Body of pancreas (tissue), 4 donors: ENCODE measurements at regions not wholly inside any gene's neighbourhood (a gene's known extent, or its start where the extent isn't known, plus 50 kb on each side); places are given as distances from the start of the nearest gene placed in this dataset.

Experiments
- ATAC-seq: fragments of 150-250 bp; one replicate; pipeline ENCODE4 v1.9.1; 2016
- DNase-seq, 4 donors: peaks; one replicate each; pipeline ENCODE4 v3.0.0-alpha.2; 2019
- H3K27ac ChIP-seq, 4 donors: fragments of 200-600 bp; sonication (generic); 1 replicate in 3 of 4; 2 replicates in 1 of 4; pipeline versions ENCODE4 v1.5.1 to v1.6.1; 2016 to 2019; ENCODE audit warnings: mild to moderate bottlenecking in 1 of 4, mixed read lengths in 1 of 4, moderate library complexity in 1 of 4
- H3K27me3 ChIP-seq, 2 donors: fragments of 200-600 bp; sonication (generic); one replicate each; pipeline ENCODE4 v1.6.0; 2016; ENCODE audit warnings: mild to moderate bottlenecking in 1 of 2
- H3K36me3 ChIP-seq, 2 donors: fragments of 200-600 bp; sonication (generic); replicated peaks in 1 of 2; 2 replicates each; pipeline ENCODE4 v1.5.1; 2016; ENCODE audit warnings: low read depth in 2 of 2; ENCODE audit not compliant: insufficient read depth in 1 of 2
- H3K4me1 ChIP-seq: fragments of 200-600 bp; sonication (generic); one replicate; pipeline ENCODE4 v1.6.0; 2016
- H3K4me3 ChIP-seq, 2 donors: fragments of 200-600 bp; sonication (generic); 1 replicate in 1 of 2; 2 replicates in 1 of 2; pipeline ENCODE4 v1.5.1; 2016 to 2019
- H3K9me3 ChIP-seq, 3 donors: fragments of 200-600 bp; sonication (generic); 1 replicate in 2 of 3; 2 replicates in 1 of 3; pipeline ENCODE4 v1.5.1; 2016
- CTCF ChIP-seq, 7 experiments: fragments of 450-650 bp in 4 of 7; fragments of 200-600 bp in 3 of 7; sonication (generic) in 3 of 7; IDR thresholded peaks; one replicate each; pipeline ENCODE4 v1.5.1; 2016 to 2019; ENCODE audit warnings: antibody characterized with exemption in 7 of 7
- POLR2A ChIP-seq, 3 donors: fragments of 450-650 bp; IDR thresholded peaks; one replicate each; pipeline ENCODE4 v1.6.1; 2016; ENCODE audit warnings: antibody characterized with exemption in 3 of 3, mild to moderate bottlenecking in 2 of 3
- WGBS, 2 donors: methylation state at CpG; one replicate each; pipeline ENCODE4 v1.1.5; 2017; 5-methylcytosine and 5-hydroxymethylcytosine counted together
- intact Hi-C: fragments of 100-400 bp; cut with DNase I; formaldehyde crosslinking; loops from one replicate; pipeline ENCODE4 v1.15.1; 2023

- H3K9me3 ChIP-seq = no peaks in the 10 kb centered on the region
- intact Hi-C loops = no loop called here
- no peak for DNase-seq
- ATAC-seq = no peak
- TF ChIP-seq POLR2A (IDR thresholded peaks at IDR 0.05) (no peak), CTCF (IDR thresholded peaks at IDR 0.05) (peak in 1 of 7 experiments; percentile 9)
- no peaks in the 10 kb centered on the region for H3K27me3 ChIP-seq
- no peaks in the 10 kb centered on the region for H3K36me3 ChIP-seq
- no peak overlapping the region for H3K4me3 ChIP-seq
- H3K27ac ChIP-seq = no peak overlapping the region
- no peaks in the 10 kb centered on the region for H3K4me1 ChIP-seq
- WGBS, 2 donors = 76 to 87% methylated on average over 6 of the region's 6 CpGs
These were observed 296.1 kb upstream of the SEMA3A start for GRCh38 chr7:84490661-84491060.

- intact Hi-C loops = no loop called here
- Histone ChIP-seq H3K4me1 (no peaks in the 10 kb centered on the region), H3K4me3 (no peak overlapping the region), H3K9me3 (no peaks in the 10 kb centered on the region), H3K27ac (no peak overlapping the region), H3K36me3 (no peaks in the 10 kb centered on the region), H3K27me3 (no peaks in the 10 kb centered on the region)
- WGBS, 2 donors = 91 to 93% methylated on average over 3 of the region's 3 CpGs
- no peak for TF ChIP-seq CTCF (IDR thresholded peaks at IDR 0.05)
- ATAC-seq = no peak
- DNase-seq = no peak
These were observed 290.0 kb upstream of the SEMA3A start for GRCh38 chr7:84484502-84485079.

DNA sequence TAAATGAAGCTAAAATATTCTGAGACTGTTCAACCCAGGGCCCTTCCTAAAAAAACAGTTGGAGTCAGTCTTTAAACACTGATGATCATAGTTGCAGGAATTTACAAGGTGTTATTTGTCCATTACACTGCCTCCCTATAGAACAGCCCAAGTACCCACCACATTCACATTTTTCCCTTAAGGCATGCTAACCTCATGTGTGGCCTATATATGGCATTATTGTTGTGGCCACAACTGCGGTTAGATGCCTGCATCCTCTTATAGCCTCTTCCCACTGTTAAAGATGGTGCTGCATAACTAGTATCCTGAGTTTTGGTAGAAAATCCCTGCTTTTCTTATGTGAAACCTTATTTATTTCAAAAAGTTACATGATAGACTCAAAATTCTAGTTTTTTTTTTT, 287.9 kb upstream of the SEMA3A start:
- DNase-seq (no peak), ATAC-seq (no peak)
- H3K36me3 ChIP-seq = no peaks in the 10 kb centered on the region
- H3K4me3 ChIP-seq = no peak overlapping the region
- no peaks in the 10 kb centered on the region for H3K9me3 ChIP-seq
- no peak overlapping the region for H3K27ac ChIP-seq
- no peaks in the 10 kb centered on the region for H3K27me3 ChIP-seq
- H3K4me1 ChIP-seq = no peaks in the 10 kb centered on the region
- 94 to 100% methylated on average over 1 of the region's 1 CpG for WGBS, 2 donors
- TF ChIP-seq CTCF (IDR thresholded peaks at IDR 0.05) (no peak), POLR2A (IDR thresholded peaks at IDR 0.05) (no peak)
- intact Hi-C loops = no loop called here

DNA sequence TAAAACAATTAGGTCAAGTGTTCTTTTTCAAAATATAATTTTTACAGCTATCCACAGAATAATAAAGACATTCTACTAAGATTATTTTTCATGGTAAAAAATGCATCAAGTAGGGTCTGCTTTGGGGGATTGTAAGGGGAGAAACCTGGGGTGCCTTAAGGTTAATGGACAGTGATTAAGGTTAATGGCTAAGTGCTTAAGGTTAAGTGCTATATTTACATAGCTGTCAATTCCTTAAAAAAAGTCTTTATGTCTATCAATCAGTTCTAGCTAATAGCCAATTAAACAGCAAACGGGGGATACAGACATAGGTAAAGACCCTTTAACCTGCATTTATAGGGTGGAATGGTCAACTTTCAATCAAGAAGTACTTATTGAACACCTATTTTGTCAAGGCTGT, 284.5 kb upstream of the SEMA3A start:
- Histone ChIP-seq H3K9me3 (no peaks in the 10 kb centered on the region), H3K27ac (no peak overlapping the region), H3K27me3 (no peaks in the 10 kb centered on the region), H3K4me3 (no peak overlapping the region), H3K36me3 (no peaks in the 10 kb centered on the region), H3K4me1 (no peaks in the 10 kb centered on the region)
- ATAC-seq (no peak), DNase-seq (no peak)
- 45 to 67% methylated on average over 1 of the region's 1 CpG for WGBS, 2 donors
- intact Hi-C loops = no loop called here
- no peak for TF ChIP-seq CTCF (IDR thresholded peaks at IDR 0.05)
- TF ChIP-seq POLR2A (IDR thresholded peaks at IDR 0.05) = no peak

DNA sequence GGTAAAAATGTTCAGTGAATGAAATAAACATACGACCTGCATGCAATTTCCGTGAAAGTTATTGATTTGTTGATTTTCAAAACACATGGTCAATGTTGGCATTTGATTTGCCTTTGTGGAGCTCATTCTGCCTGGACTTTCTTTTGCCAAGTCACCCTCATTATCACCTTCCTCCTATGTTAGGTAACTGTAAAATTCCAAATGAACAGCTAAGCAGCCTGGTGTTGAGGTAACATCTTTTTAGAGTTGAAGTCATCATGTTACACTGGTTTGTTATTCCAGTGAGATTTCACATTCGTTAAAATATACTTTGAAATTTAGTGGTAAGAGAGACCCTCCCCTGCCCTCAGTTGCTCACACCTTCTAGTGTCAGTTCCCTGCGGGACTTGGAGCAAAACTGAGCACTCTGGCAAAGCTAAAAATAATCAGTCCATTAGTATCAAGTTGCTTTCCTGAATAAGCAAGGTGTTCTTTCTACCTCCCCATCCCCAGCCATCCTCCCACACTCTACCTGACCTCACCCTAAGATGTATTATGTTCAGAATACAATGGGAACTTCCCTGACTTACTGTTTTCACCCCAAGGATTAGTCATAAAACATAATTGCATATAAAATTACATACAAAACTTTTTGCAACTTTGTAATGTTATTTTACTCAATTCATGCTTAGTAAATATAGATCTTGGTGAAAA, 283.3 kb upstream of the SEMA3A start:
- Histone ChIP-seq H3K27me3 (no peaks in the 10 kb centered on the region), H3K4me3 (no peak overlapping the region), H3K4me1 (no peaks in the 10 kb centered on the region), H3K9me3 (no peaks in the 10 kb centered on the region), H3K36me3 (no peaks in the 10 kb centered on the region), H3K27ac (no peak overlapping the region)
- WGBS, 2 donors = 53 to 61% methylated on average over 4 of the region's 4 CpGs
- intact Hi-C loops = no loop called here
- ATAC-seq (no peak), DNase-seq (no peak)
- TF ChIP-seq POLR2A (IDR thresholded peaks at IDR 0.05) = no peak
- no peak for TF ChIP-seq CTCF (IDR thresholded peaks at IDR 0.05)
